GM19238 (cell line): ENCODE measurements at regions not wholly inside any gene's neighbourhood (a gene's known extent, or its start where the extent isn't known, plus 50 kb on each side); places are given as distances from the start of the nearest gene placed in this dataset.

Source experiments
- DNase-seq: peaks from one replicate; pipeline ENCODE4 v3.0.0; 2011; ENCODE audit warnings: low spot score; ENCODE audit not compliant: insufficient read length

DNA sequence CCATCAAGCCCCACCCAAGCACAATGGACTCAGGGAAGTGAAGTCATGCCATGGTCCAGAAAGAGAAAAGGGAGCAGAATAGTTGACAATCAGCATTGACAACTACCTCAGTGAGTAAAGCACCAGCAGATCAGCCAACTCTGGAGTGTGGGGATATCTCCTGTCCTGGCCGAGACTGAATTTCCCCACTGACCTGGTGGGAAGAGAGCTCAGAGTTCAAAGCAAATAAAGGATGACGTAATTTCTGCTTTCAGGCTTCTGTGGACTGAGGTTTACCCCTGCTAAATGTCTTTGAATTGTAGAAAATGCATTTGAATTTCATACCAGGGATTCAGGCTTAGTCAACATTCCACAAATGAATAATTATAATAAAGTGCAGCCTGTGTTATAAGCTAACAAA, 152.9 kb downstream of the CBLN1 start:
- DNase-seq: no peak

DNA sequence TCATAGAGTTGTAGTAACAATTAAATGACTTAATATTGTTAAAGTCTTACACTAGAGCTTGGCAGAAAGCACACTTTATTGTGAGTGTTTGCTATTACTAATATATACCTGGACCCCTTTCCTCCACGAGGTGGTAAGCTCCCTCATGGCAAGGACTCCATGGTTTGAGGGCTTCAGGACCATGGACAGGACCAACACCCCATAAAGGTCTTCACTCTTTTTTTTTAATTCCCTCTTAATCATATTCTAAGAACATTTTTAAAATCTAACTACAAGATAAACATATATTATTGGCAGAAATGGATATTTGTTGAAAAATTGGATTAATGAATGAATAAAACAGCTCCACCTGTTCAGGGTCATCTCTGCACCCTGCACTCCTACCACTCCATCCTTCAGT, 154.5 kb downstream of the CBLN1 start:
- no peak for DNase-seq

DNA sequence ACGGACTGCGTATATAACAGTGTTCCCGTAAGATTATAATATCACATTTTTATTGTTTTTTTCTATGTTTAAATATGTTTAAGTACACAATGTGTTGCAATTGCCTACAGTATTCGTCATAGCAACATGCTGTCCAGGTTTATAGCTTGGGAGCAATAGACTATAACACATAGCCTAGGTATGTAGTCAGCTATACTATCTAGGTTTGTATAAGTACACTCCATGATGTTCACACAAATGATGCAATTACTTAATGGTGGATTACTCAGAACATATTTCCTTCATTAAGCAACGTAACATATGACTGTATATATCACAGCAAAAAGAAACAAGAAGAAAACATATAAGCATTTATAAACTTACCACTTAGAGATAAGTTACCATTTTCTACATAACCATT, 160.0 kb downstream of the CBLN1 start:
- no peak for DNase-seq

DNA sequence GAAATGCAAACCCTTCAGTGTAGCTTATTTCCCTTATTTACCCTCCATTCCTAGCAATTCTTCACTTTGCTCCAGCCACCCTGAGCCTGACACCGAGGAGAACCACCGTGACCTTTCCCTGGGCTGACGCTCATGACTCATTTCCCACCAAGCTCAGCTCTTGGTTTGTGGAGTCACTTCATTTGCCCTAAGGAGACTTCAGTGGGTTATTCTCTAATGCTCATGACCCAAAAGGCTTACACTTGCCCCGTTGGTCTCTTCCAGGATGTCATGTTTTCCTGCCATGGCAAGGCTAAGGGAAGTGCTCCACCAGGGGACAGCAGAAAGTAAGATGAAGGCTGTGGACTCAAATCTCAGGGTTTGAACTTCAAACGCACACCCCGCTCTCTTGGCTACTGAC, 161.0 kb downstream of the CBLN1 start:
- no peak for DNase-seq

DNA sequence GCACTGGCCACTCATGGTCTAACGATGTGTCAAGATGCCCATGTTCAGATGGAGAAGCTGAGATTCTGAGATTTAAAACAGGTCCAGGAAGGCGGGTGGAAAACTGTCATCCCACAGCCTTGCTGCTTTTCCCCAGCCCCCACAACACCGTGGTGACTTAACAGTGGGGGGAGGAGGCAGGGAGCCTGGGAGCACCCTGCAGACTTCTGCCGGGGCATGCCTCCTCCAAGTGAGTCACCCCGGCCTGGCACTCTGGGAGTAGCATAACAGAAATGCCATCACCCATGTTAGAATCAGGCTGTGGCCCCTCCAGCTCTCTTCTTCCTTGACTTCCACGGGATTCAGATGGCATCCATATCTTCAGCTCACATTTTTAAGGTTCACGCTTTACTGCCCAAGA, 164.8 kb downstream of the CBLN1 start:
- DNase-seq: no peak

DNA sequence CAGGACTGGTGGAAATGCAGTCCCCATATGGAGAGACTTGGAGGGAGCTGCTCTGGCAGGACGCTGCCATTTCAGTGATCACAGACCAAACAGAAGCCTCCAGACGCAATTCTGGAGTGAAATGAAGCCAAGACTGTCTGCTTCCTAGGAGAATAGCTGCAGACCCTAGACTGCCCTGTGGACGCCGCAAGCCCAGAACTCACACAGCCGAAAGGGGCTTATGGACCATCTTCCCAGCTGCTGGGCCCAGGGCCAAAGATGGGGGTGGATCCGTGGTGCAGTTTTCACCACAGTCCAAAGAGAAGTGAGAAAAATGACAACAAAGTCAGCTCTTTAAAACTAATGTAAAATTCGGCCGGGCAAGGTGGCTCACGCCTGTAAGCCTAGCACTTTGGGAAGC, 165.7 kb downstream of the CBLN1 start:
- no peak for DNase-seq

DNA sequence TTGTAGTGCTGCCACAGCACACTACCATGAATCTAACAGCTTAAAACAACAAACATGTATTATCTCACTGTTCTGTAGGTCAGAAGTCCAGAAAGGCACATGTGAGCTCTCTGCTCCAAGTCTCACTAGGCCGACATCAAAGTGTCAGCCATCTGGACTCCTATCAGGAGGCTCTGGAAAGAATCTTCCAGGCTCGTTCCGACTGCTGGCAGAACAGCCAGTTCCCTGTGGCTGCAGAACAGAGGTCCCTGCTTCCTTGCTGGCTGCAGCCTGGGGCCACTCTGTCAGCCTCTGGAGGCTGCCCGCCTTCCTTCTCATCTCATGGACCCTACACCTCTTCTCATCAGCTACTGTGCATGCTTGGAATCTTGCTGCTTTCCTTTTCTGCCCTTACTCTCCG, 168.9 kb downstream of the CBLN1 start:
- no peak for DNase-seq

DNA sequence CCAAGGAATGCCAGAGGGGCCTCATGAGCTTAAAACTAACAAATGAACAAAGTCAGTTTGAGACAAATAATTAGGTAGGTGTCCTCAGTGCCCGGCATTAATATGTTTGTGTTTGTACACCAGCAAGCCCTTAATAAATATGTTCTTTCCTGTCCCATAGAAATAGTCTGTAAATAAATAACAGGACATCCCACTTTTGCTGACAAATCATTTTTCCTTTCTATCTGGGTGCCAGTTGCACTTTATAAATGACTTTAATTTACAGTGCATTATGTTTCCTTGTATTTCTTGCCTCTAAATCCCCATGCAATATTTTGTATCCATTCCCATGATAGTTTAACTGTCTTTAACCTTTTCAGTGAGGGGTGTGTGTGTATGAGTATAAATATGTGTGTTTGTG, 170.3 kb downstream of the CBLN1 start:
- DNase-seq: no peak

DNA sequence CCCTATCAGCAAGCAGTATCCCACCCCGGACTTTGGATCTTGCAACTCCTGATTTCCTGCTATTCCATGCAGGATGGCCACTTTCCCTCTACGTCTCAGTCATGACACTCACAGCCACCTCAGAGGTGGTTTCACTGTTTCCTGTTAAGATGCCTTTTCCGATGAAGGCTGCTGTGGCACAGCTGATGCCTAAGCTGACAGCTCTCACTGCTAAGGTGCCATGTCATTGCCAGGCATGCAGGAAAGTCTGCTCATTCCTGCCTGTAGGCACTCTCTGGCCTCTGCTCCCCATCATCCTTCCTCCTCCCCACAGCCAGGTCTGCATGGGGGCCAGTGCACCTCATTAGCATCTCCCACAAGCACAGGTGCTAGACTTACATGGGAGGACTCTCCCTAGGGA, 173.0 kb downstream of the CBLN1 start:
- DNase-seq: no peak

DNA sequence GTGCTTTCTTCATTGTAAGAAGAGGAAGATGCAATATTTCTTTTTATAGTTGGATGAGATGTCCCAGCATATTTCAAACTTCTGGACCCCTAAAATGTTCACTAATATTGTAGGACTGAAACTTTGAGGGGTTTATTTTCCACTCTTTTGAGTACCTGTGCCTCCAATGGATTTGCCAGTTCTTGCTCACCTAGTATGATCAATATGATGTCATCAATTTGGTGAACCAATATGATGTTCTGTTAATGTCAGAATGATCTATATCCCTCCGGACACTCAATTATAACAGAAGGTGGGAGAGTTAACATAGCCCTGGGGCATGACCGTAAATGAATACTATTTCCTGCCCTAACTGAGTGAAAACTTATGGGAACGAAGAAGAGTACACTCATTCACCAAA, 178.3 kb downstream of the CBLN1 start:
- no peak for DNase-seq

DNA sequence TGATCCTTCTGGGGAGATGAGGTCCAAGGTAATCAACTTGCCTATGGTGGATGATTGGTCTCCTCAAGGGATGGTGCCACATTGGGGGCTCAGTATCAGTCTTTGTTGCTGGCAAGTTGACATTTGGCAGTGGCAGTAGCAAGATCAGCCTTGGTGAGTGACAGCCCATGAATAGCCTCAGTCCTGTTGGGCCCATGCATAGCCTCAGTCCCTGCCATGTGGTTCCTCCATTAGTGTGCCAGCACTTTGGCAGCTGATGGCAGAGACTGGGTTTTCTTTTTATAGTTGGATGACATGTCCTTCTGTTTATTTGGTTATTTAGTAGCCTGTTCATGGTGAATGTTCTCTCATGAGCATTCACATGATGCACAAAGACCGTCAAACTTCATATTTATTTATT, 179.6 kb downstream of the CBLN1 start:
- DNase-seq: no peak

DNA sequence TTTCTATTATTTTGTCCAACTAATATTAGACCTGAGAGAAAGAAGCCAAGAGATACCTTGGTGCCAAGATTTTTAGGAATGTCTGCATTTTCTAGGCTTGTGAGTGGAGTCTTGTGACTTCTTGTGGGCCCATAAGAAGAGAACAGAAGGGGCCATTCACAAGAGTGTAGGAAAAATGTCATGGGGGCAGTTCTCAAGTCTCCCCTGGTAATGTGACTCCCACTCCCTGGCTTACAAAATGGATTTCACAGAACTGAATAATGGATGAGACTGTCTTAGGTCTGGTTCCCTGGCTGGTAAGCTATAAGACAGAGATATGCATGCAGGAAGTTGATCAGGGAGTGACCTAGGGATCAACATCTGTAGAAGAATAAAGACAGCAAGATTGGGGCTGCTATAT, 181.3 kb downstream of the CBLN1 start:
- no peak for DNase-seq

DNA sequence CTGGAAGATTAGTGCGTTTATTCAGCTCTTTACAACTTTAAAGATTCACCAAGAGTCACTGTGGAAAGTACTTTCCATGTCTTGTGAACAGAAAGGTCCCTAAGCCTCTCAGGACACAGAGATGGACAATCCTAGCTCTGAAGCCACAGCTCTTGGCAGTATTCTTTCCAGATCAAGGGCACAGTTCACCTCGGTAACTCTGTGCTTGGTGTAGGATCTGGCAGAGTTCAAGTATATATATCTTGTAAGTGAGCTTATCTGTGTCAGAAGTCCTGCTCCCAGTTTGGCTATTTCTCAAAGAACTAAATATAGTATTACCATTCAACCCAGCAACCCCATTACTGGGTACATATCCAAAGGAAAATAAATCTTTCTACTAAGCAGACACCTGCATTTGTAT, 183.7 kb downstream of the CBLN1 start:
- DNase-seq: no peak

DNA sequence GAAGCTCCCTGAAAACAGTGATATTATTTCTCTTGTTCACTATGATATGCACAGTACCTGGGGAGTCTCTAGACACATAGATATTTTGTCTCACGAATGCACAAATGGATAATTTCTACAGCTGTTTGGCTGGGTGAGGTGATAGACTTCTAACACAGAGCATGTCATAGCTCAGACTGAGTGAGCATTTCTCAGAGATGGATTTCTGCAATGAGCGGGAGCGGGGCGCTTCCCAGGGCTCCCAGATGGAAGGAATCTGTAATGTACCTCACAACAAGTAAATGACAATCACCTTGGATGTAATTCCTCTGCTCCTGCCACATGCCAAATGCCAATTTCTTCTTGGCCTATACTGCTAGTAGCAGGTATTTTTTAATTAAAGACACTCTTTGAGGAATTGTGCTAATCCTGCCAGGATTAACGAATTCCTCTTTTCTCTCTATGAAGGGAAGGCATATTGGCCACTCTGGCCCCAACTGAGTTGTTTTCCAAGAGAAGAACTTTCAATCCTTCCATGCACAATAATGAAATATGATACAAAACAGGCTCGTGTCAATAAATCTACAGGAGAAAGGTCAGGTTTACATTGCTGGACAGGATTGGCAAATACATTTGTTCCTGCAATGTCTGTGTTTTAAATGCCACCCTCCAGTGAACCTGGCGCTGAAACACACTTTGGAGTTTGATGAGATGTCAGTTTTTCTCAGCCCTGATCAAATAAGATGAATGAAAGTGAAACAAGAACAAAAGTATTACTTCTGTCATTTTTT, 185.3 kb downstream of the CBLN1 start:
- DNase-seq: no peak

DNA sequence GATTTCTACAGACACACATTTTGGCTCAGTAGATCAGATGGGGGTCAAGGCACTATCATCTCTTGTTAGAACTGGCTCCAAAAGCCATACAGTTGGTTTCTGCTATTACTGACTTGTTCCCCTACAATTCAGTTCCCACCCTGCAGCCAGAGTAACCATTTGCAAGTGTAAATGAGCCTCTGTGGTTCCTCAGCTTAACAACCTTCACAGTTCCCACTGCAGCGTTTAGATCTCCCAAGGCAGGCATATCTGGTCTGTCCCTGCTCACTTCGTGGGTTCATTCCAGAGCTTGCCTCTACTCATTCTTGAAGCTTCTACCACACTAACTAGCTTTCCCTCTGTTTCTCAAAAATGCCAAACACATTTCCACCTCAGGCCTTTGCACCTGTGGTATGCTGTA, 186.1 kb downstream of the CBLN1 start:
- no peak for DNase-seq

DNA sequence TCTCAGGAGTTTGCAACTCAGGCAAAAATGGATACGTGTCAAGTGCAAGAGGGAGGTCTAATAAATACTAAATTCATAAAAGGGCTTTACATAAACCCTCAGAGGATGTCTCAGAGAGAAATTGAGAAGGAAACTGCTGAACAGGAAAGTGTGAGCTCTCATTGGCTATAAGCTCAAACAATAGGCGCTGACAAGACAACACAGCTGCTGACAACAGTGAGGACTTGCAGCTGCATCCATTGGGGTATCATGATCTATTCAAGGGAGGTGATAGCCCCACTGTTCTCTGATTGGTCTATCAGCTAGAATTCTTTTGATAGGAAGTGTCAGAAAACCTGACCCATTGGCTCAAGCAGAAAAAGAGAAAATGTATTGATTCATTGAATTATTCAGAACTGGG, 187.2 kb downstream of the CBLN1 start:
- DNase-seq: no peak

DNA sequence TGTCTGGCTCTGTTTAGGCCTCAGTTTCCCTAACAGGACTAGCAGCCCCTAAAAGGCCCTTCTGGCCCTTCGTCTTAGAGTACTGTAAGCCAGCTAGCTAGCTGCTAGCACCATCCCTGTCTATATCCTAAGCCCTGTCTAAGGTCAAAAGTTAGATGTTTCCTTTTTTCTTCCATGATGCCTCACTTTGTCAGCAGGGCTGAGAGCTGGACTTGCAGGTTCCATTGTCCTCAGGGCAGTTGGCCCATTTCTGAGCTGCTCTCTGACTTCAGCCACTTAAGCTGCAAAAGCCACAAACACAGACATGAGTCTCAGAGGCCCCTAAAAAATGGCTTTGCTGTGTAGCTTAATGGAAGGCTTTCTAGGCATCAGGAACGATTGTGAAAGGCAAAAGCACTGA, 187.7 kb downstream of the CBLN1 start:
- DNase-seq: no peak

DNA sequence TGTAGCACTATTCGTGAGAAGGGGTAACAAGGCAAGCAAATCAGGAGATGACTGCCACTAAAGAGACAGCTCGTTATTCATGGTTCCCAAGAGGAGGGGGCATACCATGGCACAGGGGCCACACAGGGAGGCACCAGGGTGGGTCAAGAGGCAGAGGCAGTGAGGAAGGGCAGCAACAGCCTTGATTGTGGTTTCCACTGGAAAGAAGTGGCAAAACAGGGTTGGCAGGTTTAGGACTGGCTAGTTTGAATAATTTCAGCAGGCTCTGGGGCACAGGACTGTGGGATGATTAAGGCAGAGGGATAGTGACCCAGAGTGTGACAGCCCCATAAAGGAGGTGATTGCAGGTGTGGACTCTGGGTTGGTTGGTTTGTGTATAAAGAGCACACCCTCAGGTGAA, 188.9 kb downstream of the CBLN1 start:
- DNase-seq: no peak

DNA sequence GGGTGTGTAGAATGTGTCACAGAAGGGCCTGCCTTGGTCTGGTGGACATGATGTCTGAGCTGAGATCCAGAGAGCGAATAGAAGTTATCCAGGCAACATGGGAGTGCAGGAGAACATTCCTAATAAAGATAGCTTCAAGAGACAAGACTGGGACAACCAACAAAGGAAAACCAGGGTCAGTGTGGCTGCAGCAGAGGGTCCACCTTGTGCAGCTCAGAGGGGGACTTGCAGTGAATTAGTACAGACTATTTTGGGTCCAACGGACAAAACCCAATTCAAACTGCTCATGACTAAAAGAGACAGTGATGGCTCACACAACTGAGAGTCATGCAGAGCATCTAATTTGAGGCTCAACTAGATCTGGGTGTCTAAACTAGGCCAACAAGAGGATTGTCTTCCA, 192.1 kb downstream of the CBLN1 start:
- DNase-seq: no peak

DNA sequence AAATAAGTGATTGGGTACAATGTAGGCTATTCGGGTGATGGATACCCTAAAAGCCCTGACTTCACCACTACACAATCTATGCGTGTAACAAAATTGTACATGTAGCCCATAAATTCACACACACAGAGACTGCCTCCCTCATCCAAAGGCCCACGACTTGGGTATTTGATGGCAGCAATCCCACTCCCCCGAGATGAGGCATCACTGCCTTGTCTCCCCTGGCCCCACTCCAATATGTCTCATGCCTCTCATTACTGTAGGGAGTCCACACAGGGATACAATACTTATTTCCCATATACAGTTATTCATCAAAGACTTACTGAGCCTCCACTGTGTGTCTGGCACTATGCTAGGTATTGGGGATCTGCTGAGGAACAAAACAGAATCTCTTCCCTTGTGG, 192.6 kb downstream of the CBLN1 start:
- no peak for DNase-seq

DNA sequence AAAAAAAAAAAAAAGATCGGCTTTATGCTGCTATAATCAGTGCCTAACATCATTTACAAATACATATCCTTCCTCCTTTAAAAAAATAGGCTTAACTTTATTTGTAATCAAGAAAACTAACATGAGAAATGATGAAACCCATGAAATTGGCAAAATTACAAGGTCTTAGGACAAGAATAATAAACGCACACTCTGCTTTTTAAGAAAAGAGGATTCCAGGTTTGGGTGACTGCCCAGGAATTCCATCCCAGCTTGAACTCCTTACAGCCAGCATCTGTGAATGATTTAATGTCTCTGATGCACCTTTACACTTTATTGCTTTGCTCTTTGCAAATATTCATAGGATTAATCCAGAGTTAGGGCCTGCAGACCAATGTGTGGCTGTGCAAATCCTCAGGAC, 196.0 kb downstream of the CBLN1 start:
- no peak for DNase-seq

DNA sequence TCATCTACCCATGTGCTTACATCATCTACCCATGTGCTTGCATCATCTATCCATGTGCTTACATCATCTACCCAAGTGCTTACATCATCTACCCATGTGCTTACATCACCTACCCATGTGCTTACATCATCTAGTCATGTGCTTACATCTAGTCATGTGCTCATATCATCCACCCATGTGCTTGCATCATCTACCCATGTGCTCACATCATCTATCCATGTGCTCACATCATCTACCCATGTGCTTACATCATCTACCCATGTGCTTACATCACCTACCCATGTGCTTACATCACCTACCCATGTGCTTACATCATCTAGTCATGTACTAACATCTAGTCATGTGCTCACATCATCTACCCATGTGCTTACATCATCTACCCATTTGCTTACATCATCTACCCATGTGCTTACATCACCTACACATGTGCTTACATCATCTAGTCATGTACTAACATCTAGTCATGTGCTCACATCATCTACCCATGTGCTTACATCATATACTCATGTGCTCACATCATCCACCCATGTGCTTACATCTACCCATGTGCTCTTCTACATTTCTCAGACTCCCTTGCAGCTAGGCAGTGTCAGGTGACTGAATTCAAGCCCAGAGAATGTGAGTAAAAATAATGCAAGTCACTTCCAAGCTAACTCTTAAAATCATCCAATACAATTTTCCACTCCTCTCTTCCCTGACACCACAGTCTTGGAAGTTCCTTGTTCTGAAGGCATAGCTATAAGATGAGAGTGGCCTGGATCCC, 196.8 kb downstream of the CBLN1 start:
- no peak for DNase-seq

DNA sequence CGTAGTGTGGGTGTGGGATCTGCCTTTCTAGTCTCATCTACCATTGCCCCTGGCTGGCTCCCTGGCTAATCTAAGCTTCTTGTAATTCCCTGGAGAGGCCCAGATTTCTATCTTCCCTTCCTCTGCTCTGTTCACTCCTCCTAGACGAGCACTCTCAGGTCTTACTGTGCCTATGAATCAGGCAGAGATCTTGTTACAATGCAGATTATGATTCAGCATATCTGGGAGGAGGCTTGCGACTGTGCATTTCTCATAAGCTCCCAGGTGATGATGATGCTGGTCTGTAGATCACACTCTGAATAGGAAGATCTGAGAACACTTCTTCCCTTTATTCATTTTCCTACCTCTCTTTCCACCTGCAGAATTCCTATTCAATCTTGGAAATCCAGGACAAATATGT, 200.1 kb downstream of the CBLN1 start:
- no peak for DNase-seq
